Lower lobe of right lung (tissue), 2 donors: ENCODE measurements at regions not wholly inside any gene's neighbourhood (a gene's known extent, or its start where the extent isn't known, plus 50 kb on each side); places are given as distances from the start of the nearest gene placed in this dataset.

ENCODE experiments used
- ATAC-seq, 2 donors: fragments of 200-7000 bp; cut with Tn5 transposase; one replicate each; pipeline ENCODE4 v1.9.1; 2020 to 2022; ENCODE audit warnings: mild to moderate bottlenecking in 2 of 2, moderate library complexity in 2 of 2
- DNase-seq: peaks from one replicate; pipeline ENCODE4 v3.0.0-alpha.2; 2020
- H3K27ac ChIP-seq: fragments of 200-600 bp; one replicate; pipeline ENCODE4 v1.8.0; 2022
- H3K27me3 ChIP-seq: fragments of 200-600 bp; one replicate; pipeline ENCODE4 v1.8.0; 2022; ENCODE audit warnings: low read depth
- H3K36me3 ChIP-seq: fragments of 200-600 bp; one replicate; pipeline ENCODE4 v1.8.0; 2022; ENCODE audit warnings: mild to moderate bottlenecking
- H3K4me1 ChIP-seq: fragments of 200-600 bp; one replicate; pipeline ENCODE4 v1.8.0; 2022
- H3K4me3 ChIP-seq: fragments of 200-600 bp; one replicate; pipeline ENCODE4 v1.8.0; 2022; ENCODE audit warnings: mild to moderate bottlenecking
- H3K9me3 ChIP-seq: fragments of 200-600 bp; one replicate; pipeline ENCODE4 v1.8.0; 2022
- intact Hi-C: fragments of 100-400 bp; cut with DNase I; formaldehyde crosslinking; loops from one replicate; pipeline ENCODE4 v1.11.0; 2022
- TF ChIP-seq, protein P1 (sequence below): fragments of 200-600 bp; IDR thresholded peaks from one replicate; pipeline ENCODE4 v1.8.0; 2022; ENCODE audit warnings: antibody characterized with exemption, mild to moderate bottlenecking
- donor health status: DM: no; HTN: yes; CAD: no; lungs with severe emphysema.

DNA sequence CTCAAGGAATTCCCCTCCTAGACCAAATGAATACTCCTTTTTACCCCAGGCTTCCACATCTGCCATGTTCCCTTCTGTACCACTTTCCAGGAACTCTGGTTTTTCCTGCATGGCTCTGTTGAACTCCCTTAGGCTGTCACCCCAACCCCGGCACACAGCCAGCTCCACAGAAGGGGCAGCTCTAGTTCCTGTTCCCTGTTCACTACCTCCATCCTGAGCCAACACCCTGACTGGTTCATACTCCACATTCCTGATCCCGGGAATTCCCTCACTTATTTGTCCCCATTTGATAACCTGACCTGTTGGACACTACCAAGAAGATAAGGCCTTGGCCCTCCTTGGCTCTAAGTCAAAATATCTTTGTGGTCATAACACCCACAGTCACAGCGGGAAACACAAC lies 280.9 kb upstream of the RAB6C start:
- Histone ChIP-seq H3K27ac (no peak overlapping the region), H3K36me3 (no peaks in the 10 kb centered on the region), H3K9me3 (no peaks in the 10 kb centered on the region), H3K27me3 (no peaks in the 10 kb centered on the region), H3K4me3 (no peak overlapping the region), H3K4me1 (no peaks in the 10 kb centered on the region)
- DNase-seq (no peak), ATAC-seq (no peak)
- TF ChIP-seq, protein P1, sequence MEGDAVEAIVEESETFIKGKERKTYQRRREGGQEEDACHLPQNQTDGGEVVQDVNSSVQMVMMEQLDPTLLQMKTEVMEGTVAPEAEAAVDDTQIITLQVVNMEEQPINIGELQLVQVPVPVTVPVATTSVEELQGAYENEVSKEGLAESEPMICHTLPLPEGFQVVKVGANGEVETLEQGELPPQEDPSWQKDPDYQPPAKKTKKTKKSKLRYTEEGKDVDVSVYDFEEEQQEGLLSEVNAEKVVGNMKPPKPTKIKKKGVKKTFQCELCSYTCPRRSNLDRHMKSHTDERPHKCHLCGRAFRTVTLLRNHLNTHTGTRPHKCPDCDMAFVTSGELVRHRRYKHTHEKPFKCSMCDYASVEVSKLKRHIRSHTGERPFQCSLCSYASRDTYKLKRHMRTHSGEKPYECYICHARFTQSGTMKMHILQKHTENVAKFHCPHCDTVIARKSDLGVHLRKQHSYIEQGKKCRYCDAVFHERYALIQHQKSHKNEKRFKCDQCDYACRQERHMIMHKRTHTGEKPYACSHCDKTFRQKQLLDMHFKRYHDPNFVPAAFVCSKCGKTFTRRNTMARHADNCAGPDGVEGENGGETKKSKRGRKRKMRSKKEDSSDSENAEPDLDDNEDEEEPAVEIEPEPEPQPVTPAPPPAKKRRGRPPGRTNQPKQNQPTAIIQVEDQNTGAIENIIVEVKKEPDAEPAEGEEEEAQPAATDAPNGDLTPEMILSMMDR, result no peak
- intact Hi-C loops, result no loop called here

- TF ChIP-seq, protein P1, result no peak
- no peaks in the 10 kb centered on the region for H3K4me1 ChIP-seq
- no peak overlapping the region for H3K4me3 ChIP-seq
- DNase-seq (no peak), ATAC-seq (no peak)
- H3K9me3 ChIP-seq, result no peaks in the 10 kb centered on the region
- intact Hi-C loops, result no loop called here
- no peak overlapping the region for H3K27ac ChIP-seq
- H3K36me3 ChIP-seq, result no peaks in the 10 kb centered on the region
- no peaks in the 10 kb centered on the region for H3K27me3 ChIP-seq
Measured at GRCh38 chr2:129699781-129700573, 279.5 kb upstream of the RAB6C start.

DNA sequence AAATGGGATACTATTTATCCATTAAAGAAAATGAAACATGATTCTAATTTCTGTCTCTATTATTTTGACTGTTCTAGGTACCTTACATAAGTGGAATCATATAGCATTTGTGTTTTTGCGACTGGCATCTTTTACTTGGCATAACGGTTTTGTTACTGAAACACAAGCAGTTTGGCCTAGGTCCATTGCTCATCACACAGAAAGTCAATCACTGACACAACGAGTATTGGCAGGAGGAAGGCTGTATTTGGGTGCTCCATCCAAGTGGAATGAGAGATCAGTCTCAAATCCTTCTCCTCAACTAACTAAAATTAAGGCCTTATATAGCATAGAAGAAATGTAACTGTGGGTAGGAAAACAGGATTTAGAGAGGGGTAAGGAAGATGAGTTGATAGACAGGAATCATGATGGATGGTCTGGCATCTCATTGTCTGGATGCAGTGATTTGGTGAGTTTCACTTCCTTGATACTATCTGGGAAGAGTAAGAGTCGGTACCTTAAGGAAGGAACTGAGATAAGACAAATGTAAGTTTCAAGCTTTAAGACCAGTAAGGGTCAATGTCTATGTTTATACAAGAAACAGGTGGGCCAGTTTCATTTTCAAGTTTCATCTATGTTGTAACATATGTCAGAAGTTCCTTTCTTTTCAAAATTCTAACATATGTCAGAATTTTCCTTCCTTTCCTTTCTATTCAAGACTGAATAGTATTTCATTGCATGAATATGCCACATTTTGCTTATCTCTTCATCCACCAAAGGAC lies 276.9 kb upstream of the RAB6C start:
- Histone ChIP-seq H3K36me3 (no peaks in the 10 kb centered on the region), H3K9me3 (no peaks in the 10 kb centered on the region), H3K27me3 (no peaks in the 10 kb centered on the region), H3K4me3 (no peak overlapping the region), H3K4me1 (no peaks in the 10 kb centered on the region), H3K27ac (no peak overlapping the region)
- DNase-seq (no peak), ATAC-seq (no peak)
- TF ChIP-seq, protein P1, result no peak
- intact Hi-C loops, result no loop called here

DNA sequence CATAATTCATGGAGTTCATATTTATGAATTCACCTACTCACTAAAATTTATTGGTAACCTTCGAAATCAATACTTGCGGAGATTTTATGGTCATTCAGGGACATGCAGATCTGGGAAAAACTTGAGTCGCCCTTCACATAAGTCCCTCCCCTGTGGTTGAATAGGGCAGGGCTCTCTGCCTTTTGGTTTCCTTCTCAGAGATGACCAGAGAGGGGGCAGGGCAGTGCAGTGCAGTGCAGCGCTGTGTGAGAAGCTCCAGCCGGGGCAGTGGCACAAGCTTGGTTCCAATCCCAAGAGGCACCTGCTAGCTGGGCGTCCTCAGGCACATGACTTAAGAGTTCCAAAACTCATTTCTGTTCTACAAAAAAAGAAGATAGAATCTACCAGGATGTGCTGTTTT lies 274.4 kb upstream of the RAB6C start:
- Histone ChIP-seq H3K36me3 (no peaks in the 10 kb centered on the region), H3K27me3 (no peaks in the 10 kb centered on the region), H3K9me3 (no peaks in the 10 kb centered on the region), H3K4me3 (no peak overlapping the region), H3K27ac (no peak overlapping the region), H3K4me1 (no peaks in the 10 kb centered on the region)
- intact Hi-C loops, result no loop called here
- DNase-seq (no peak), ATAC-seq (no peak)
- TF ChIP-seq, protein P1, result no peak

DNA sequence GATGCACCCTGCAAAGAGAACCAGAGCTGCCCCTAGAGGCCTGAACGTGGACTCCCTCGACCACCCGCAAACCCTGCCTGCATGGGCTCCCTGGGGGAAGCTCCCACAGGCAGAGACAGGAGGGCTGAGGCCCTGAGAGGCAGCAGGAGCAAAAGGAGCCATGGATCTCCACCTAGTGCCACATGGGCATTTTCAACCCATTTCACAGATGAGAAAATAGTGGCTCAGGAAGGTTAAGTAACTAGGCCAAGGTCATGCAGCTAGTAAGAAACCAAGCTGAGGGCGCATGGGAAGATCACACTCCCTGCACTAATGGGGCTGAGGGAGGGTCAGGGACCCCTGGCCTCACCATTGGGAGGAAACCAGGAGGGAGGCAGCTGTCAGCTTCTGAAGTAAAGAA lies 271.7 kb upstream of the RAB6C start:
- DNase-seq (no peak), ATAC-seq (no peak)
- H3K27me3 ChIP-seq, result no peaks in the 10 kb centered on the region
- TF ChIP-seq, protein P1, result no peak
- no peaks in the 10 kb centered on the region for H3K36me3 ChIP-seq
- H3K4me3 ChIP-seq, result no peak overlapping the region
- no peak overlapping the region for H3K27ac ChIP-seq
- intact Hi-C loops, result no loop called here
- no peaks in the 10 kb centered on the region for H3K4me1 ChIP-seq
- H3K9me3 ChIP-seq, result no peaks in the 10 kb centered on the region
